ENCODE measurements at regions not wholly inside any gene's neighbourhood (a gene's known extent, or its start where the extent isn't known, plus 50 kb on each side); places are given as distances from the start of the nearest gene placed in this dataset.

DNA sequence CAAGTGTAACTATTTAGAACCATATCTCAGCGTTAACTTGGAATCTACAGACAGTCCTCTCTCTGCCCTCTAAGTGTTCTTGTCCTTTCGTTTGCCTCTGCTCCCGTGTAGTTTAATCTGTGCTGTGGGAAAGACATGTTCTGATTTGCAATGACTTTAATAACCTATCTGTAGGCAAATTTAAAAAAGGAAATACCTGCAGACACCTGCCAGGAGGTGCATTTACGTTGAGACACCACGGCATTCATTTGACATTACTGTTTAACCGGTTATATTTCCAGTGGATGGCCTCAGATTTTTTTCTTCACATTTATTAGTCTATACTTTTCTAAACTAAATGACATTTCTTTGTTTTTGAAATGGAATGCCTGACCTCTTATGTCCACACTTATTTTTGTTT lies 997.9 kb upstream of the PCDH7 start:
- TF ChIP-seq, protein P1, sequence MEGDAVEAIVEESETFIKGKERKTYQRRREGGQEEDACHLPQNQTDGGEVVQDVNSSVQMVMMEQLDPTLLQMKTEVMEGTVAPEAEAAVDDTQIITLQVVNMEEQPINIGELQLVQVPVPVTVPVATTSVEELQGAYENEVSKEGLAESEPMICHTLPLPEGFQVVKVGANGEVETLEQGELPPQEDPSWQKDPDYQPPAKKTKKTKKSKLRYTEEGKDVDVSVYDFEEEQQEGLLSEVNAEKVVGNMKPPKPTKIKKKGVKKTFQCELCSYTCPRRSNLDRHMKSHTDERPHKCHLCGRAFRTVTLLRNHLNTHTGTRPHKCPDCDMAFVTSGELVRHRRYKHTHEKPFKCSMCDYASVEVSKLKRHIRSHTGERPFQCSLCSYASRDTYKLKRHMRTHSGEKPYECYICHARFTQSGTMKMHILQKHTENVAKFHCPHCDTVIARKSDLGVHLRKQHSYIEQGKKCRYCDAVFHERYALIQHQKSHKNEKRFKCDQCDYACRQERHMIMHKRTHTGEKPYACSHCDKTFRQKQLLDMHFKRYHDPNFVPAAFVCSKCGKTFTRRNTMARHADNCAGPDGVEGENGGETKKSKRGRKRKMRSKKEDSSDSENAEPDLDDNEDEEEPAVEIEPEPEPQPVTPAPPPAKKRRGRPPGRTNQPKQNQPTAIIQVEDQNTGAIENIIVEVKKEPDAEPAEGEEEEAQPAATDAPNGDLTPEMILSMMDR (IDR thresholded peaks at IDR 0.05) = no peak
- TF ChIP-seq POLR2A (IDR thresholded peaks at IDR 0.05) = no peak
